ENCODE measurements at regions not wholly inside any gene's neighbourhood (a gene's known extent, or its start where the extent isn't known, plus 50 kb on each side); places are given as distances from the start of the nearest gene placed in this dataset.
"Not testable (repeated sequence)": the region's sequence is repeated elsewhere in the genome, so short reads cannot be mapped to it uniquely, and the experiment has no call there.

DNA sequence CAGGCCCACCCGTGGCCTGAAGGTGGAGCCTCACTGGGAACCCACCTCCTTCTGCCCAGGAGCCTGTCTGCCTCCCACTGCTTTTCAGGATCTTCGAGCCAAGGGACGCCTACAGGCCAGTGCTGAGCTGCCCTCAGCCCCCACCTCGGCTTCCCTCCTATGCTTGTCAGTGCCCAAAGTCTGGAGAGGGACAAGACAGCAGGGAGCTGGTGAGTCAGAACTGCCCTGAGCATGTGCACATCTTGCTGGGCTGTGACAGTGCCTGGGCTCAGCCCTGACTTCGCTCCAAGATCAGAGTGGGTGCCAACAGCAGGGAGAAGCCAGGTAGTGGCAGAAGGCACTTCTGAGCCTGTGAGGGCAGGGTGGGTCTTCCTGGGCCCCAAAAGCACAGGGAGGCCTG is 286.8 kb downstream of the AEBP2 start:
- no peak for DNase-seq

- no peak for DNase-seq
Observed at GRCh38 chr12:19726592-19726991, 287.3 kb downstream of the AEBP2 start.

GRCh38 chr12:19737019-19737418 is 297.7 kb downstream of the AEBP2 start:
- DNase-seq, result no peak

- no peak for DNase-seq
Observed at GRCh38 chr12:19739195-19739776, 300.0 kb downstream of the AEBP2 start.

DNA sequence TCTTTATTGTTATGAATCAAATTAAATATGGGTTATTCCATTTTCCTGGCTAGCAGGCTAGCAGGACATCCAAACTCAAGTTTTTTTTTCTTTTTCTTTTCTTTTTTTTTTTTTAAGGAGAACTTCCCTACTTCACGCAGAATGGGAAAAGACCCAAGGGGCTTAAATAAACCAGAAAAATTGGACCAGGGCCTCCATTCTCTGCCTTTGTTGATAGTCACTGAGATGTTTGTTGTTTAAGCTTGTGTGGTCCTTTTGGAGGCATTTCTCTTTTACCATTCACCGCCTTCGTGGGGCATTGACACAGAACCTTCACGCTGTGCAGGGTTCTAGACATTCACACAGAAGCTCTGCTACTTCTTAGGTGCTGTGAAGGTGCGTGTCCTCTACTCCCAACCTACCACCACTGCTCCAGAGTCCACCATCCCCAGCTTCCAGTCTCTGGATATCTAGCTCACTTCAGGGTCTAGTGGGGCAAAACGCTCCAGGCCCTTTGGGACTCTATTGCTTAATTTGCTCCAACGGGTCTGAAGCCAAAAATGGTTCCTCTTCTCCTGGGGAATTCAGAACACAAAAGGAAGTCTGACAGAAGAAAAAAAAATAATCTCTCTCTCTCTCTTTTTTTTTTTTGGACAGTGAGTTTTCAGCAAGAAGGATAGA is 301.3 kb downstream of the AEBP2 start:
- DNase-seq, result no peak

DNA sequence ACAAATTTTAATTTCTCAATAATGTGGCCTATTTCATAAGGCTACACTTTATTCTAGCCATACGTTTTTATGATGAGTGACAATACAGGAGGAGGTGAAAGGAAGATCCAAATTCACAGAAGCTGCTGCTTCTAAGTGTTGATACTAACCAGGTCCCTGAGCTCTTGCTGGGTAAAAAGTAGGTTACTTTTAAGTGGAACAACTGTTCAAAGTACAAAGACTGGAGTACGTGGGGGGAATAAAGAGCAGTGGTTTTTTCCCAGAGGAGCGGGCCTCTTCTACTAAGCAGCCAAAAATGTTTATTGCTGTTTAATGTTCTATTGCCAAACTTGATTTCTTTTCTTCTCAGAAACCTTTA is 301.8 kb downstream of the AEBP2 start:
- DNase-seq, result no peak

DNA sequence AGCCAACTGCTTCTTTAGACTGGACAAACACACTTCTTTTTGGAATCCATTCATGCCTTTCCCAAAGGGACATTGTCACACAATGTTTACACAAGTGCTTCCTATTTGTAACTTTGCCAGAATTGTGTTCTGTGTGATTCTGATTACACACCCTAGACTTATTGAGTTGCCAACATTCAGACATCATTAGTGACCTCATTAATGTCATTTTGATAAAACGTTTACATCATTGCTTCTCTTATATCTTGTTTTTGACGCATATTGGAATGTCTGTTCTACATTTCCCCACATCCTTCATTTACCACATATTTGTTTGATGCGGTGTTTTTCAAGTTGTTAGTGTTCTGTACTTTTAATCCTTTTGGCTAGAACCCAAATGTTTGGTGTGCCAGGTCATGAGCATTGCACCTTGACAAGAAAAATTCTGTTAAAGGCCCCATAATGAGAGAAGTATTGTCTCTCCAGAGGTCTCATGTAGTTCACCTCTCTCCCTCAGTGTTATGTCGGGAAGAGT is 305.5 kb downstream of the AEBP2 start:
- no peak for DNase-seq

GRCh38 chr12:19746471-19746870 is 307.2 kb downstream of the AEBP2 start:
- DNase-seq, result no peak

DNA sequence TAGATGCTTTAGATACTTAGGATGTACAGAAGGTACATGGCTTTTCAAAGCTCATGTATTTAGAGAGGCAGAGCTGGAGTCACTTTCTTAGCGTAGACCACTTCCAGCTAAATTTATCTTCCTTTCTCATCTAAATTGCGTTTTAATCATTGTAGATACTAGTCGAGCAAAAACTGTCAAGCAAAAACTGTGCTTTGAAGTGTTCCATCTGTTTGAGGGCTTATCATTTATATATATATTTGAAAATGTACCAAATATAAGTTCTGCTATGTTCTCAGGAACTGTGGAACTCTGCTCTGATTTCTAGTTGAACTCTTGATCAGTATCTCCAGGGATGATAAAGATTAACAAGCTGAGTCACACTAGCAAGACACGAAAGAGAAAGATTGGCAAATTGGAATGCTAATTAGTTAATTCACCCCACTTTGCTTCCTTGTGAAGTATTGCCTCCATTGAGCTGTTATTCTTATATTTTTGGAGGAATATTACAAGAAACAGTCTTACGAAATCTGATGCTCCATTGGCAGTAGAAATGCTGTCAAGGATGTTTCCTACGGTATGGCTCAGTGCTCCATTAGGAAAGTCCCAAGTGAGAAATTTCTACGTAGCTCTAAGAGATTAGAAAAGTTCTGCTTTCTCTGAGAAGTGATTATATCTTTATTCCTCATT is 310.7 kb downstream of the AEBP2 start:
- no peak for DNase-seq

GRCh38 chr12:19751078-19751477 is 311.8 kb downstream of the AEBP2 start:
- DNase-seq, result no peak

DNA sequence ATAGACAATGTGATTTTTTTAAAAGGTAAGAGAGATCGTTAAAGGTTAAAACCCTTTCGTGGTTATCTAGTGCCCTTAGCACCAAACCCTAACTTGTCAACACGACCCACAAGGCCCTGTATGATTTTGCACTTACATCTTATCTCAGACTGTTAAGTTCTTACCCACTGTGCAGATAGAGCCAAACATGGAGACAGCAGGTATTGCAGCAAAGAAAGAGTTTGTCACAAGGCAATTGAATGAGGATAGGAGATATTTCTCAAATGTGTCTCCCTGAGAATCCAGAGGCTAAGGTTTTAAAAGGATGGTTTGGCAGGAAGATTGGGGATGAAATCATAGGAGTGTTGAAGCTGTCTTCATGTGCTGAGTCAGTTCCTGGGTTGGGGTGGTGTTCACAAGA is 313.4 kb downstream of the AEBP2 start:
- DNase-seq, result no peak

DNA sequence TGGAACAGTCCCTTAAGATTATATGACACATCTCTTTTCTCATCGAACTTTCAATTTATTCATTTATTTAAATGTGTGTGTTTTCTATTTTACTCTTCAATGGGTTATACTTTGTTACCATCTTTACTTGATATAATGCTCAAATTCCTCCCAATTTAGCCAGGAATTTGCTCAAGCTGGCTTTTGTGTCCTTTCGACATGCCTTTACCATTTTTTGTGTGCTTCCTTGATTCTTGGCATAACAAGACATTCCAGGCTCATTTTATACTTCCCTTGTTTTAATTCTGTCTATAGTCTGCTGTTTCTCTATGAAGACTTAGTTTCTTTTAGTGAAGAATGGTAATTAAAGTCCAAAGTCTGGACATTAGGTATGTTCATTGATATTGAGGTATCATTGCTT is 315.8 kb downstream of the AEBP2 start:
- DNase-seq, result no peak

DNA sequence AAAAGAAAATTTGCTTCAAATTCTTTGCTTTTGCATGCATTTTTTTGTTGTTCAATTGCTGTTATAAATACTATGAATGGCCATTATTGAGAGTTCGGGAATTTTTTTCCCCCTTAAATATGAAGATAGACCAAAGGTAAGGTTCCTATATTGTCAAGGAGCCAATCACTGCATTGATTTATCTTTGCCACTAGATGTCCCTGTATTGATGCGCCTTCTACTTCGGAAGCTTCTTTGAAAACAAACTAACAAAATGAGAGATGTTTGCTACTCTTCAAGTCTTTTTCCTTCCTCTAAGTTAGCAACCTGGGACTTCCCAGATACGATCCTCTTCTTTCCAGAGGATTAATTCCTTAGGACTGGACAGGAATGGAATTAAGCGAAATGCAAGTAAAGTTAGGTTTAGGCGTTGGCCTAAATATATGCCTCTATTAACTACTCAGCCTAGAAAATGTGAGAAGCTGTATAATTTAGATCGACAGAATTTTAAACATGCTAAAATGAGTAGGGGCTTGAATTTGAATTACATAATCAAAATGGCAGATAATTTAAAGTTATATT is 318.1 kb downstream of the AEBP2 start:
- no peak for DNase-seq

DNA sequence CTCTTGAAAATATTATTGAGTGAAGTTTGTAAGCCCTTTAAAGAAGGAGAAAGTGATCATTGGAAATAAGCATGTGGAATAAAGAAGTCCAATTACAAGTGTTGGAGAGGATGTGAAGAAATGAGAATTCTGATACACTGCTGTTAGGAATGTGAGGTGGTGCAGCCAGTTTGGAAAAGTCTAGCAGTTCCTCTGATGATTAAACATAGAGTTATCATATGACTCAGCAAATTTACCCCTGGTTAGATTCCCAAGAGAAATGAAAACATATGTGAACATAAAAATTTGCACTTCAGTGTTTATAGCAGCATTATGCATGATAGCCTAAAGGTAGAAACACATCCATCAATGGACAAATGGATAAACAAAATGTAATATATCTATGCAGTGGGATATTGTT is 319.9 kb downstream of the AEBP2 start:
- no peak for DNase-seq

DNA sequence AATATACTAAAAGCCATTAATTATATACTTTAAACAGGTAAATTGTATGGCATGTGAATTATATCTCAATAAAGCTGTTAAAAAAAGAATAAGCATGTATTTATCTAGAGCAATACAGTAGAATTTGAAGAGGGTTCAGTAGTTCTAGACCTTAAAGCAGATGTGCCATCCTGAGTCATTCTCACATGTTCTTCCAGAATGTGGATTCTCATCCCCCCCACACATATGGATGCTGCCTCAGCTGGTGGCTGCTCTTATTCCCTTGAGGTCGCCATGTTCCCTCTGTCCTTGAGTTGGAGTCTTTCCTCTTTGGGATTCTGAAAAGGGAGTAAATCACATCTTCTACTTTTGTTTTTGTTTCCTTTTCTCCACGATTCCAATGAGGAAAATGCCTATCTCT is 321.3 kb downstream of the AEBP2 start:
- no peak for DNase-seq

GRCh38 chr12:19761463-19761862 is 322.2 kb downstream of the AEBP2 start:
- no peak for DNase-seq

- no peak for DNase-seq
Observed at GRCh38 chr12:19763488-19763887, 324.2 kb downstream of the AEBP2 start.

DNA sequence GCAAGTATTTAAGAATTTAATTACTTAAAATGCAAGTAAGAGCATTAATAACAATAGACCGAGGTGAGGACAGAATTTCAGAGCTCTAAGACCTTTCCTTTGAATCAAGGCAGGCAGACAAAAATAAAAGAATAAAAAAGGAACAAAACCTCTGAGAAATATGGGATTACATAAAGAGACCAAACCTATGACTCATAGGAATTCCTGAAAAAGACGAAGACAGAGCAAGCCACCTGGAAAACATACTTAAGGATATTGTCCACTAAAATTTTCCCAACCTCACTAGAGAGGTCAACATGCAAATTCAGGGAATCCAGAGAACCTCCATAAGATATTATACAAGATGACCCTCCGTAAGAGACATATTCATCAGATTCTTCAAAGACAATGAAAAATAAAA is 325.1 kb downstream of the AEBP2 start:
- no peak for DNase-seq

DNA sequence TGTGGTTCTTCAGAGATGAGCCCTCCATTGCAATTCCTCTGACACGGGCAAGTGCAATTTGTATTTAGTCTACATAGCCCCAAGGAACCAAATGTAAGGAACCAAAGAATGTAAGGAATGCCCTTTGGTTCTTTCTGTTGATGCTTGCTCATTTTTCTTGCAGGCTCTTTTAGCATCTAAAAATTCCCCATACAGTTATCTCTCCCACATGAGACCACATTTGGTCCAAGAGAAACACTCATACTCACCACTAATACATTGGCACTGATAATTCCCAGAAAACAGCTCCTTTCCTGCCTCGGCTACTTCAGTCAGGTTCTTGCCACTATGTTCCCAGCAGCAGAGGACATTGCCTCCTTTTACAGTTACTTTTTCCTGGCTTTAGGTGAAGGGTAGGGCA is 332.6 kb downstream of the AEBP2 start:
- DNase-seq, result no peak

GRCh38 chr12:19772776-19773175 is 333.5 kb downstream of the AEBP2 start:
- DNase-seq, result no peak

GRCh38 chr12:19775241-19775640 is 335.9 kb downstream of the AEBP2 start:
- DNase-seq, result no peak

- DNase-seq, result not testable (repeated sequence)
Observed at GRCh38 chr12:19775976-19776375, 336.7 kb downstream of the AEBP2 start.

GRCh38 chr12:19778172-19778571 is 338.9 kb downstream of the AEBP2 start:
- DNase-seq, result no peak

GRCh38 chr12:19778797-19779196 is 339.5 kb downstream of the AEBP2 start:
- no peak for DNase-seq

Measured in NCI-H187 treated with DMSO at 0.1 percent for 48 hours (cell line).